ENCODE measurements at regions not wholly inside any gene's neighbourhood (a gene's known extent, or its start where the extent isn't known, plus 50 kb on each side); places are given as distances from the start of the nearest gene placed in this dataset.

DNA sequence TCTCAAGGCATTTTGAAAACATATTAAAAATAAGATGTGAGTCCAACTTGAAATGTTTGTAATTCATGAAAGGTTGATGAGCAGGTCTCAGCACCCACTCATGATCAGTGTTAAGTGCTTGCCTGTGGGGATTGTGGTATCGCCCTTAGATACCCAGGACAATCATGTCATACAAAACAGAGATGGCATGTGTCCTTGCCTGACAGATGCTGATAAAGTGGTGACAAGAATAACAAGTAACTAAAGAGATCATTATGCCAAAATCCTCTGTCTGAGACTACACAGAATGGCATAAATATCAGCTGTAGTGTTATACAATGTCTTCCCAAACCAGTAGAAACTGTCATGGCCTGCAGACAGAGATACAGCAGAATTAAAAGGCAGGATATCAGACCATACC is 930.3 kb downstream of the SUCLG1 start:
- no peak overlapping the region for H3K4me3 ChIP-seq (ENCODE audit: low read length)
- TF ChIP-seq, protein P1, sequence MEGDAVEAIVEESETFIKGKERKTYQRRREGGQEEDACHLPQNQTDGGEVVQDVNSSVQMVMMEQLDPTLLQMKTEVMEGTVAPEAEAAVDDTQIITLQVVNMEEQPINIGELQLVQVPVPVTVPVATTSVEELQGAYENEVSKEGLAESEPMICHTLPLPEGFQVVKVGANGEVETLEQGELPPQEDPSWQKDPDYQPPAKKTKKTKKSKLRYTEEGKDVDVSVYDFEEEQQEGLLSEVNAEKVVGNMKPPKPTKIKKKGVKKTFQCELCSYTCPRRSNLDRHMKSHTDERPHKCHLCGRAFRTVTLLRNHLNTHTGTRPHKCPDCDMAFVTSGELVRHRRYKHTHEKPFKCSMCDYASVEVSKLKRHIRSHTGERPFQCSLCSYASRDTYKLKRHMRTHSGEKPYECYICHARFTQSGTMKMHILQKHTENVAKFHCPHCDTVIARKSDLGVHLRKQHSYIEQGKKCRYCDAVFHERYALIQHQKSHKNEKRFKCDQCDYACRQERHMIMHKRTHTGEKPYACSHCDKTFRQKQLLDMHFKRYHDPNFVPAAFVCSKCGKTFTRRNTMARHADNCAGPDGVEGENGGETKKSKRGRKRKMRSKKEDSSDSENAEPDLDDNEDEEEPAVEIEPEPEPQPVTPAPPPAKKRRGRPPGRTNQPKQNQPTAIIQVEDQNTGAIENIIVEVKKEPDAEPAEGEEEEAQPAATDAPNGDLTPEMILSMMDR (conservative IDR thresholded peaks at IDR 0.05; ENCODE audit: low read depth, low read length) = no peak
- no peak for DNase-seq (ENCODE audit: low read depth)

- no peak overlapping the region for H3K4me3 ChIP-seq (ENCODE audit: low read length)
- DNase-seq (ENCODE audit: low read depth) = no peak
- TF ChIP-seq, protein P1 (conservative IDR thresholded peaks at IDR 0.05; ENCODE audit: low read depth, low read length) = no peak
Observed at GRCh38 chr2:83522891-83523493, 936.1 kb downstream of the SUCLG1 start.

DNA sequence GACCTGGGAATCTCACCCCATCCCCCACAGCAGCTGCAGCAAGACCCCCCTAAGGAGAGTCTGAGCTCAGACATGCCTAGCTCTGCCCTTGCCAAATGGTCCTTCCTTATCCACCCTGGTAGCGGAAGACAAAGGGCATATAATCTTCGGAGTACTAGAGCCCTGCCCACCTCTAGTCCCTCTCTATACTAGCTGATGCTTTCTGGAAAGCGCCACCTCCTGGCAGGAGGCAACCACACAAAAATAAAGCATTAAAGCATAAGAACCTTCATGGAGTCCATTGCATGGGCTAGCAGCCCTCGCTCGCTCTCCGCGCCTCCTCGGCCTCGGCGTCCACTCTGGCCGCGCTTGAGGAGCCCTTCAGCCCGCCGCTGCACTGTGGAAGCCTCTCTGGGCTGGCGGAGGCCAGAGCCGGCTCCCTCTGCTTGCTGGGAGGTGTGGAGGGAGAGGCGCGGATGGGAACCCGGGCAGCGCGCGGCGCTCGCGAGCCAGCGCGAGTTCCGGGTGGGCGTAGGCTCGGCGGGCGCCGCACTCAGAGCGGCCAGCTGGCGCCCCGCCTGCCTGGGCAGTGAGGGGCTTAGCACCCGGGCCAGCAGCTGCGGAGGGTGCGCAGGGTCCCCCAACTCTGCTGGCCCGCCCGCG is 941.2 kb downstream of the SUCLG1 start:
- TF ChIP-seq, protein P1 (conservative IDR thresholded peaks at IDR 0.05; ENCODE audit: low read depth, low read length) = no peak
- no peak for DNase-seq (ENCODE audit: low read depth)
- no peak overlapping the region for H3K4me3 ChIP-seq (ENCODE audit: low read length)

DNA sequence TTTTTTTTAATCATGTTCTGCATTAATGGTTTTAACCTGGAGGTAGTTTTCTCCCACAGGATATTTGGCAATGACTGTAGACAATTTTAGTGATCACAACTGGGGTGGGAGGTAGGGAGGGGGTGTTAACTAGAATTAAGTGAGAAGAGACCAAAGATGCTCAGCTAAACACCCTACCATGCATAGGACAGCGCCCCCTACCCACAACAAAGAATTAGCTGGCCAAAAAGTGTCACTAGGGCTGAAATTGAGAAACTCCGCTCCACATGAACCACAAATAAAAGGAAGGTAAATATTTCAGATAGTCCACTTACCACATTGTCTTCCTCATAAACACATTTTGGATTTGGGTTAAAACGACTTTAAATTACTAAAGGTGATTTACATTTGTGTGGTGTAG is 942.6 kb downstream of the SUCLG1 start:
- H3K4me3 ChIP-seq (ENCODE audit: low read length) = no peak overlapping the region
- TF ChIP-seq, protein P1 (conservative IDR thresholded peaks at IDR 0.05; ENCODE audit: low read depth, low read length) = peak; percentile 28
- DNase-seq (ENCODE audit: low read depth) = no peak

- DNase-seq (ENCODE audit: low read depth) = no peak
- H3K4me3 ChIP-seq (ENCODE audit: low read length) = no peak overlapping the region
- TF ChIP-seq, protein P1 (conservative IDR thresholded peaks at IDR 0.05; ENCODE audit: low read depth, low read length) = no peak
Observed at GRCh38 chr2:83487451-83487850, 971.6 kb downstream of the SUCLG1 start.

- TF ChIP-seq, protein P1 (conservative IDR thresholded peaks at IDR 0.05; ENCODE audit: low read depth, low read length) = no peak
- H3K4me3 ChIP-seq (ENCODE audit: low read length) = no peak overlapping the region
- DNase-seq (ENCODE audit: low read depth) = no peak
Observed at GRCh38 chr2:83481436-83481835, 977.6 kb downstream of the SUCLG1 start.

DNA sequence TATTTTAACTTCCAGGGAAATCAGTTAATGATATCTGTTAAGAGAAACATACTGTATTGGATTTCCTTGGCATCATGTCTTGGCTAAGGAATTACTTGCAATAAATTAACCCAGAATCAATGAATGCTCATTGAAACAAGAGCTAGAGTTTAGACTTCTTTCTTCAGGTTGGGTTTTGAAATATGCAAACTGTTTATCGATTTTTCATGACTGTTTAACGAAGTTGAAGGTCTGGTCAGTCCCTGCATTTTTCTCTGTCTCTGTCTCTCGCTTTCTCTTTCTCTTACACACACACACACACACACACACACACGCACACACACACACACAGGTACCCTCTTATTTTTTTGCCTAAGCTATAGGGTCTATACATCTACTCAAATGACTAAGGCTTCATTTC is 981.0 kb downstream of the SUCLG1 start:
- no peak for DNase-seq (ENCODE audit: low read depth)
- TF ChIP-seq, protein P1 (conservative IDR thresholded peaks at IDR 0.05; ENCODE audit: low read depth, low read length) = no peak
- H3K4me3 ChIP-seq (ENCODE audit: low read length) = no peak overlapping the region
